ENCODE measurements at regions not wholly inside any gene's neighbourhood (a gene's known extent, or its start where the extent isn't known, plus 50 kb on each side); places are given as distances from the start of the nearest gene placed in this dataset.

- TF ChIP-seq ZBTB40 (IDR thresholded peaks at IDR 0.05) (no peak), ZBTB40 (CRISPR knock-in tag; IDR thresholded peaks at IDR 0.05) (no peak), ZNF79 (CRISPR knock-in tag; IDR thresholded peaks at IDR 0.05; ENCODE audit: low read depth) (no peak), ZBTB1 (CRISPR knock-in tag; IDR thresholded peaks at IDR 0.05; ENCODE audit: borderline replicate concordance, low read depth) (no peak), ZNF41 (CRISPR knock-in tag; conservative IDR thresholded peaks at IDR 0.05) (no peak), ZNF146 (CRISPR knock-in tag; IDR thresholded peaks at IDR 0.05; ENCODE audit: unreplicated experiment) (no peak), SRF (CRISPR knock-in tag; IDR thresholded peaks at IDR 0.05) (peak in 1 of 2 experiments; percentile 61; a peak in 2 of 4 replicates), AFF1 (IDR thresholded peaks at IDR 0.05; ENCODE audit: low read depth in 1 of 2, partially characterized antibody in 2 of 2) (peak in 1 of 2 experiments; percentile 89), LCOR (CRISPR knock-in tag; IDR thresholded peaks at IDR 0.05) (peak; percentile 54; the same call in 1 of the 2 replicates), CHAMP1 (IDR thresholded peaks at IDR 0.05) (peak; percentile 50; the same call in 1 of the 2 replicates)
These were observed 115.8 kb downstream of the KBTBD8 start (continued) for GRCh38 chr3:67113802-67114407.
